ENCODE measurements at regions not wholly inside any gene's neighbourhood (a gene's known extent, or its start where the extent isn't known, plus 50 kb on each side); places are given as distances from the start of the nearest gene placed in this dataset.

GRCh38 chr2:199216253-199216652 lies 241.5 kb downstream of the SATB2 start:
- intact Hi-C loops (cut with DNase I): no loop called here
- H3K36me3 ChIP-seq: no peaks in the 10 kb centered on the region
- H3K27me3 ChIP-seq: no peaks in the 10 kb centered on the region
- H3K27ac ChIP-seq: no peak overlapping the region
- no peaks in the 10 kb centered on the region for H3K9me3 ChIP-seq
- DNase-seq (ENCODE audit: extremely low spot score in 2 of 2): no peak
- H3K4me3 ChIP-seq: no peak overlapping the region
- TF ChIP-seq POLR2AphosphoS5 (IDR thresholded peaks at IDR 0.05; ENCODE audit: insufficient read depth in 1 of 2, low read depth in 1 of 2) (no peak), CTCF (IDR thresholded peaks at IDR 0.05) (no peak), POLR2A (IDR thresholded peaks at IDR 0.05) (no peak)
- no peaks in the 10 kb centered on the region for H3K4me1 ChIP-seq

GRCh38 chr2:199207011-199207410 lies 250.7 kb downstream of the SATB2 start:
- Histone ChIP-seq H3K27me3 (no peaks in the 10 kb centered on the region), H3K4me1 (no peaks in the 10 kb centered on the region), H3K4me3 (no peak overlapping the region), H3K9me3 (no peaks in the 10 kb centered on the region), H3K36me3 (no peaks in the 10 kb centered on the region), H3K27ac (no peak overlapping the region)
- intact Hi-C loops (cut with DNase I): no loop called here
- no peak for DNase-seq (ENCODE audit: extremely low spot score in 2 of 2)
- TF ChIP-seq POLR2AphosphoS5 (IDR thresholded peaks at IDR 0.05; ENCODE audit: insufficient read depth in 1 of 2, low read depth in 1 of 2) (no peak), CTCF (IDR thresholded peaks at IDR 0.05) (no peak), POLR2A (IDR thresholded peaks at IDR 0.05) (no peak)

- Histone ChIP-seq H3K27me3 (no peaks in the 10 kb centered on the region), H3K4me3 (no peak overlapping the region), H3K4me1 (no peaks in the 10 kb centered on the region), H3K27ac (no peak overlapping the region), H3K36me3 (no peaks in the 10 kb centered on the region), H3K9me3 (no peaks in the 10 kb centered on the region)
- TF ChIP-seq POLR2AphosphoS5 (IDR thresholded peaks at IDR 0.05; ENCODE audit: insufficient read depth in 1 of 2, low read depth in 1 of 2) (no peak), POLR2A (IDR thresholded peaks at IDR 0.05) (no peak), CTCF (IDR thresholded peaks at IDR 0.05) (no peak)
- intact Hi-C loops (cut with DNase I): no loop called here
- DNase-seq (ENCODE audit: extremely low spot score in 2 of 2): no peak
Observed at GRCh38 chr2:199206536-199206935, 251.2 kb downstream of the SATB2 start.

- Histone ChIP-seq H3K4me3 (no peak overlapping the region), H3K27ac (no peak overlapping the region), H3K27me3 (no peaks in the 10 kb centered on the region), H3K36me3 (no peaks in the 10 kb centered on the region), H3K4me1 (no peaks in the 10 kb centered on the region), H3K9me3 (no peaks in the 10 kb centered on the region)
- TF ChIP-seq POLR2AphosphoS5 (IDR thresholded peaks at IDR 0.05; ENCODE audit: insufficient read depth in 1 of 2, low read depth in 1 of 2) (no peak), CTCF (IDR thresholded peaks at IDR 0.05) (no peak), POLR2A (IDR thresholded peaks at IDR 0.05) (no peak)
- intact Hi-C loops (cut with DNase I): no loop called here
- no peak for DNase-seq (ENCODE audit: extremely low spot score in 2 of 2)
Observed at GRCh38 chr2:199202964-199203363, 254.8 kb downstream of the SATB2 start.

- intact Hi-C loops (cut with DNase I): no loop called here
- no peak for TF ChIP-seq CTCF (IDR thresholded peaks at IDR 0.05)
- no peak for TF ChIP-seq POLR2AphosphoS5 (IDR thresholded peaks at IDR 0.05; ENCODE audit: insufficient read depth in 1 of 2, low read depth in 1 of 2)
- TF ChIP-seq POLR2A (IDR thresholded peaks at IDR 0.05): no peak
Observed at GRCh38 chr2:199201539-199201938, 256.2 kb downstream of the SATB2 start.

More at GRCh38 chr2:199201539-199201938, 256.2 kb downstream of the SATB2 start:
- no peaks in the 10 kb centered on the region for H3K27me3 ChIP-seq
- no peak for DNase-seq (ENCODE audit: extremely low spot score in 2 of 2)
- no peaks in the 10 kb centered on the region for H3K36me3 ChIP-seq
- no peaks in the 10 kb centered on the region for H3K9me3 ChIP-seq
- H3K4me3 ChIP-seq: no peak overlapping the region
- H3K27ac ChIP-seq: no peak overlapping the region
- peaks cover 5% of the 10 kb centered on the region for H3K4me1 ChIP-seq
